Stimulated activated memory B cell treated with anti-CD40 and anti-IgM and Interleukin-4, amounts not matched to agents 10 μg/mL and 1 μg/mL and 100 μg/mL, for 72 hours (primary cell): ENCODE measurements at regions not wholly inside any gene's neighbourhood (a gene's known extent, or its start where the extent isn't known, plus 50 kb on each side); places are given as distances from the start of the nearest gene placed in this dataset.
"Not testable (repeated sequence)": the region's sequence is repeated elsewhere in the genome, so short reads cannot be mapped to it uniquely, and the experiment has no call there.

Experiments
- ATAC-seq: fragments of 150-1000 bp; cut with Tn5 transposase; 2 replicates; pipeline ENCODE4 v1.10.0; 2021
- H3K27ac Mint-ChIP-seq: one replicate; pipeline ENCODE4 v1.8.0; 2022; ENCODE audit warnings: mild to moderate bottlenecking, mixed read lengths
- H3K27me3 Mint-ChIP-seq: one replicate; pipeline ENCODE4 v1.8.0; 2022; ENCODE audit warnings: mixed read lengths
- H3K36me3 Mint-ChIP-seq: one replicate; pipeline ENCODE4 v1.8.0; 2022; ENCODE audit warnings: mixed read lengths
- H3K4me1 Mint-ChIP-seq: one replicate; pipeline ENCODE4 v1.8.0; 2022; ENCODE audit warnings: mixed read lengths
- H3K4me3 Mint-ChIP-seq: one replicate; pipeline ENCODE4 v1.8.0; 2022; ENCODE audit warnings: mild to moderate bottlenecking, moderate library complexity, mixed read lengths
- H3K9me3 Mint-ChIP-seq: one replicate; pipeline ENCODE4 v1.8.0; 2022; ENCODE audit warnings: mixed read lengths

- Mint-ChIP-seq H3K36me3 (no peaks in the 10 kb centered on the region), H3K4me3 (no peak overlapping the region)
- ATAC-seq = no peak
Observed at GRCh38 chr20:12111431-12112088, 193.9 kb downstream of the BTBD3 start.

GRCh38 chr20:12112089-12112474 is 194.4 kb downstream of the BTBD3 start:
- no peaks in the 10 kb centered on the region for H3K36me3 Mint-ChIP-seq
- ATAC-seq = no peak
- no peaks in the 10 kb centered on the region for H3K27me3 Mint-ChIP-seq
- no peak overlapping the region for H3K4me3 Mint-ChIP-seq
- H3K9me3 Mint-ChIP-seq = peaks cover 4% of the 10 kb centered on the region
- H3K27ac Mint-ChIP-seq = no peak overlapping the region
- H3K4me1 Mint-ChIP-seq = no peaks in the 10 kb centered on the region

More at GRCh38 chr20:12111431-12112088, 193.9 kb downstream of the BTBD3 start:
- H3K9me3 Mint-ChIP-seq = peaks cover 5% of the 10 kb centered on the region
- H3K27ac Mint-ChIP-seq = no peak overlapping the region
- H3K4me1 Mint-ChIP-seq = no peaks in the 10 kb centered on the region
- H3K27me3 Mint-ChIP-seq = no peaks in the 10 kb centered on the region

GRCh38 chr20:12112665-12113064 is 195.0 kb downstream of the BTBD3 start:
- no peaks in the 10 kb centered on the region for H3K9me3 Mint-ChIP-seq
- H3K27me3 Mint-ChIP-seq = no peaks in the 10 kb centered on the region
- H3K4me3 Mint-ChIP-seq = no peak overlapping the region
- H3K4me1 Mint-ChIP-seq = no peaks in the 10 kb centered on the region
- H3K27ac Mint-ChIP-seq = no peak overlapping the region
- no peak for ATAC-seq
- H3K36me3 Mint-ChIP-seq = no peaks in the 10 kb centered on the region

GRCh38 chr20:12113075-12113467 is 195.4 kb downstream of the BTBD3 start:
- H3K27me3 Mint-ChIP-seq = no peaks in the 10 kb centered on the region
- no peak overlapping the region for H3K4me3 Mint-ChIP-seq
- no peak overlapping the region for H3K27ac Mint-ChIP-seq
- no peaks in the 10 kb centered on the region for H3K36me3 Mint-ChIP-seq
- no peaks in the 10 kb centered on the region for H3K9me3 Mint-ChIP-seq
- no peaks in the 10 kb centered on the region for H3K4me1 Mint-ChIP-seq
- ATAC-seq = no peak

GRCh38 chr20:12113468-12114371 is 196.0 kb downstream of the BTBD3 start:
- no peaks in the 10 kb centered on the region for H3K4me1 Mint-ChIP-seq
- no peak overlapping the region for H3K4me3 Mint-ChIP-seq
- H3K27me3 Mint-ChIP-seq = no peaks in the 10 kb centered on the region
- H3K27ac Mint-ChIP-seq = no peak overlapping the region
- H3K9me3 Mint-ChIP-seq = no peaks in the 10 kb centered on the region
- no peak for ATAC-seq
- no peaks in the 10 kb centered on the region for H3K36me3 Mint-ChIP-seq

GRCh38 chr20:12129114-12129513 is 211.4 kb downstream of the BTBD3 start:
- H3K4me3 Mint-ChIP-seq, H3K27ac Mint-ChIP-seq, H3K27me3 Mint-ChIP-seq, H3K9me3 Mint-ChIP-seq, H3K4me1 Mint-ChIP-seq, H3K36me3 Mint-ChIP-seq, ATAC-seq: not testable (repeated sequence)

- H3K4me3 Mint-ChIP-seq, H3K4me1 Mint-ChIP-seq, H3K9me3 Mint-ChIP-seq, ATAC-seq, H3K36me3 Mint-ChIP-seq, H3K27ac Mint-ChIP-seq, H3K27me3 Mint-ChIP-seq: not testable (repeated sequence)
Observed at GRCh38 chr20:12129532-12129931, 211.8 kb downstream of the BTBD3 start.

GRCh38 chr20:12130781-12131180 is 213.1 kb downstream of the BTBD3 start:
- no peaks in the 10 kb centered on the region for H3K4me1 Mint-ChIP-seq
- H3K27me3 Mint-ChIP-seq = no peaks in the 10 kb centered on the region
- no peak overlapping the region for H3K27ac Mint-ChIP-seq
- no peak for ATAC-seq
- H3K36me3 Mint-ChIP-seq = no peaks in the 10 kb centered on the region
- H3K9me3 Mint-ChIP-seq = no peaks in the 10 kb centered on the region
- H3K4me3 Mint-ChIP-seq = no peak overlapping the region

- no peaks in the 10 kb centered on the region for H3K4me1 Mint-ChIP-seq
- H3K4me3 Mint-ChIP-seq = no peak overlapping the region
- H3K36me3 Mint-ChIP-seq = no peaks in the 10 kb centered on the region
- H3K9me3 Mint-ChIP-seq = peaks cover 7% of the 10 kb centered on the region
- H3K27me3 Mint-ChIP-seq = no peaks in the 10 kb centered on the region
- ATAC-seq = no peak
- no peak overlapping the region for H3K27ac Mint-ChIP-seq
Observed at GRCh38 chr20:12133553-12133952, 215.9 kb downstream of the BTBD3 start.

GRCh38 chr20:12145951-12146350 is 228.3 kb downstream of the BTBD3 start:
- not testable (repeated sequence) for H3K4me1 Mint-ChIP-seq, ATAC-seq, H3K4me3 Mint-ChIP-seq, H3K27ac Mint-ChIP-seq, H3K27me3 Mint-ChIP-seq, H3K9me3 Mint-ChIP-seq, H3K36me3 Mint-ChIP-seq

- Mint-ChIP-seq H3K27me3 (no peaks in the 10 kb centered on the region), H3K4me1 (no peaks in the 10 kb centered on the region), H3K4me3 (no peak overlapping the region), H3K27ac (no peak overlapping the region), H3K9me3 (no peaks in the 10 kb centered on the region), H3K36me3 (no peaks in the 10 kb centered on the region)
- no peak for ATAC-seq
Observed at GRCh38 chr20:12152996-12153395, 235.3 kb downstream of the BTBD3 start.

- Mint-ChIP-seq H3K9me3 (no peaks in the 10 kb centered on the region), H3K4me3 (no peak overlapping the region), H3K36me3 (no peaks in the 10 kb centered on the region), H3K27ac (no peak overlapping the region), H3K27me3 (no peaks in the 10 kb centered on the region), H3K4me1 (no peaks in the 10 kb centered on the region)
- ATAC-seq = no peak
Observed at GRCh38 chr20:12153628-12154027, 235.9 kb downstream of the BTBD3 start.

- H3K4me3 Mint-ChIP-seq = no peak overlapping the region
Observed at GRCh38 chr20:12156252-12156651, 238.6 kb downstream of the BTBD3 start.

GRCh38 chr20:12159261-12159660 is 241.6 kb downstream of the BTBD3 start:
- Mint-ChIP-seq H3K36me3 (no peaks in the 10 kb centered on the region), H3K4me1 (no peaks in the 10 kb centered on the region), H3K4me3 (no peak overlapping the region), H3K9me3 (peaks cover 2% of the 10 kb centered on the region), H3K27ac (no peak overlapping the region), H3K27me3 (no peaks in the 10 kb centered on the region)
- no peak for ATAC-seq

More at GRCh38 chr20:12156252-12156651, 238.6 kb downstream of the BTBD3 start:
- Mint-ChIP-seq H3K27ac (no peak overlapping the region), H3K27me3 (no peaks in the 10 kb centered on the region), H3K4me1 (no peaks in the 10 kb centered on the region), H3K36me3 (no peaks in the 10 kb centered on the region), H3K9me3 (no peaks in the 10 kb centered on the region)
- ATAC-seq = no peak

- Mint-ChIP-seq H3K4me3 (no peak overlapping the region), H3K36me3 (no peaks in the 10 kb centered on the region), H3K27ac (no peak overlapping the region), H3K9me3 (peaks cover 3% of the 10 kb centered on the region), H3K27me3 (no peaks in the 10 kb centered on the region), H3K4me1 (no peaks in the 10 kb centered on the region)
- no peak for ATAC-seq
Observed at GRCh38 chr20:12161734-12162133, 244.0 kb downstream of the BTBD3 start.
